Brain pericyte (primary cell): ENCODE measurements at regions not wholly inside any gene's neighbourhood (a gene's known extent, or its start where the extent isn't known, plus 50 kb on each side); places are given as distances from the start of the nearest gene placed in this dataset.

Experiments
- DNase-seq: peaks from one replicate; pipeline ENCODE4 v3.0.0-alpha.2; 2012; ENCODE audit warnings: low read depth, low spot score

DNA sequence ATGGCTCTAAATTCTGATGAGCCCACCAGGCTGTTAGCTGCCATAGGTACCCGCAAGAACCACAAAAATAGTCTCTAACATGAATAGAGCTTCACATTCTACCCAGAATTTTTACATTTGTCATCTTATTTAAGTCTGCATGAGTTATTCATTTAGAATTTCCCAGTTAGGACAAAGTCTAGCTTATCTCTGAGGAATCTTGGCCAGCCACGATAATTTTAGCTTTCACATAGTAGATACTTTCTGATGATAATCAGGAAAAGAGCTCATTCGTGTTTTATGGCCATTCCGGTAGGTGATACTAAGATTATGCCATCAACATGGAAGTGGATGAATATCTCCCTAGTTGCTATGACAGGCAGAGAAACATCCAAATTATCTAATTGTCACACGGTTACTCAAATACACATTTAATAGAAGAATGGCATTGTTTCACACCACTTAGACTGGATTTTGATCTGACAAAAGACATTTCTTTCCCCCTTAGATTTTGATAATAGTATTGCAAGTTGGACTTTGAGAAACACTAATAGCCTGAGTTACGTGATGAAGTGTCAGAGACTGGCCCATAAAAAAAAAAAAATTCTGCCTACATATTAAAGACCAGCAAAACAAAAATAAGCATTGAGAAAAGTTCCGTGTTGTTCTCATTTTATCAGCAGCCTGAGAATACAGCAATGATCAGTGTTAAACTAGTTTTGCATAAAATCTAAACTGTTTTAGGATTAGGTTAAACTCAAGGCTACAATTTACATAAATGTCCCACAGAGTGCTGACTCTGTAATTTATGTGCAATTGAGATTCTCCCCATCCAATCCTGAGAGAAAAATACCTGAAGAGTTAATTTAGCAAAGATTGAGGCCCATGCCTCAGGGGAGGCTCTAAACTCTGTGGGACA lies 397.5 kb upstream of the ARID1B start:
- DNase-seq = no peak

- DNase-seq = no peak
Measured at GRCh38 chr6:156378853-156379252, 398.3 kb upstream of the ARID1B start.

- DNase-seq = no peak
Measured at GRCh38 chr6:156376091-156376490, 401.1 kb upstream of the ARID1B start.

DNA sequence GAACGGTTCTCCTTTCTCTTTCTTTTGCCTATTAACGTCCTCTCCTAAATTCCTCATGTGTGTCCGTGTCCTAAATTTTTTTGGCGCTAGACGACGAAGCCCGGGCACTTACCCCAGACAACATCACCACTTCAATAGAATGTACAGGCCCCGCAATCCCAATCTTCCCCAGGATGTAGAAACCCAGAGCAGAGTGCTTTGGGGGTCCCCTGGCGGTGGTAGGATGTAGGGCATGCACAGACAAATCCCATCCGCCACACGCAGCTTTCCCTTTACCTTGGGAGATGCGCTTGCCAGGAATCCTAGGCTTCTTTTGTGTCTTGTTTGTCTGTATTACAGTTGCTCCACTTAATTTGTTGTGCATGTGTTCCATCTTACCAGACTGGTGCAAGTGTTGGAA lies 417.3 kb upstream of the ARID1B start:
- DNase-seq = no peak

DNA sequence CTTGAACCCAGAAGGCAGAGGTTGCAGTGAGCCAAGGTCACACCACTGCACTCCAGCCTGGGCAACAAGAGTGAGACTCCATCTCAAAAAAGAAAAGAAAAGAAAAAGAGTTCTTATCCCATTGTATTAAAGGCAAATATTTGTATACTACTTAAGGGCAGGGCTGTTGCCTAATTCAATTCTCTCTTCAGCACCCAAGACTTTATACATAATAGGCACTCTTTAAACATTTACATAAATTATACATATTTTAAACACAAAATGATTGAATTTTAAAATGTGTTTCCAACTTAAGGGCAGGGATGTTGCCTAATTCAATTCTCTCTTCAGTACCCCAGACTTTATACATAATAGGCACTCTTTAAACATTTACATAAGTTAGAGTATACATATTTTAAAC lies 424.3 kb upstream of the ARID1B start:
- DNase-seq = no peak

GRCh38 chr6:156351346-156351966 lies 425.7 kb upstream of the ARID1B start:
- no peak for DNase-seq

GRCh38 chr6:156350337-156350736 lies 426.8 kb upstream of the ARID1B start:
- no peak for DNase-seq

GRCh38 chr6:156348849-156349248 lies 428.3 kb upstream of the ARID1B start:
- DNase-seq = no peak

GRCh38 chr6:156348424-156348823 lies 428.8 kb upstream of the ARID1B start:
- DNase-seq = no peak

GRCh38 chr6:156347656-156348055 lies 429.5 kb upstream of the ARID1B start:
- no peak for DNase-seq

DNA sequence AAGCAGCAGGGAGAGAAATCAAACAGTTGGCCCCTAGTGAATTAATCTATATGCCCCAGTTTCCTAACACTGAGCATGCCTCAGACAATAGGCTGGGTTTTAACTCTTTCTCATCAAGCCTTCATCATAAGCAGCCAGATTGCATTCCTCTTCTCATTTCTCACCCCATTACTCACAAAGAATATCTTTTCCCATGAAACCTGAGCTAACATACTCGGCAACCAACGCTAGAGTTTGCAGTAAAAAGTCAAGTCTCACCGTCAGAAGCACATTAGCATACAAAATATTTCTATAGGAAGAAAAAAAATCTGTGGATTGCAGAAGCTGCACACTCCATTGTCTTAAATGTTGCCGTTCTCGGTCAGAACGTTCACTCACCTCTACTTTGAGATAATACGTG lies 429.9 kb upstream of the ARID1B start:
- no peak for DNase-seq

GRCh38 chr6:156345700-156346099 lies 431.5 kb upstream of the ARID1B start:
- DNase-seq = no peak

GRCh38 chr6:156344491-156344890 lies 432.7 kb upstream of the ARID1B start:
- no peak for DNase-seq

DNA sequence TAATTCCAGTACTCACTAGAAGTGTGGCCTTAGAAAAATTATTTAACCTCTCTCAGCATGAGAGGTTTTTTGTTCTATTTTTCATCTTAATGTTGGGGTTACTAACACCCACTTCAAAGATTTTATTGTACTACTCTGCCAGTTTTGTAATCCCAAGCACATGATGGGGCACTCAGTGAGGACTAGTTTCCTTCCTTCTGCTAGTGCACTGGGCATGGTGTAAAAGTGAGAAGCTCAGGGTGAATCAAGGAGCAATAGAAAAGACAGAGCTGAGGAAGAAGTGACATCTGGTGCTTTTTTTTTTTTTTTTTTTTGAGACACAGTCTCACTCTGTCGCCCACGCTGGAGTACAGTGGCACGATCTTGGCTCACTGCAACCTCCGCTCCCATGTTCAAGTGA lies 439.4 kb upstream of the ARID1B start:
- no peak for DNase-seq

GRCh38 chr6:156336733-156337132 lies 440.4 kb upstream of the ARID1B start:
- no peak for DNase-seq

DNA sequence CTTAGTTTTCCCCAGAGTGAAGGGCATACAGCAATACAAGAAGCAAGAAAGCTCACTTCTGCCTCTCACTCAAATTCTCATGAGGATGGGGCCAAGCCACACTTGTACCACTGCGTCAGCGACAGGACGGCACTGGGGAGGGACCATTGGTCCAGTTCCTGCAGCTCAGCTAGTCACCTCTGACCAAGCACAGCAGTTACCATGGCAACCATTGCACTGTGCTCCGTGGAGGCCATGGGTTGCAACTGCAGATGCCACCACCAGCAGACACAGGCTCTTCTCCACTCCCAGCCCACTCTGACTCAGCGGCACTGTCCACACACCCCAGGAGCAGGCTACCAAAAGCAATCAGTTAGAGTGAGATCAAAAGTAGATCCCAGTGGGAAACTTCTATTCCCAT lies 441.1 kb upstream of the ARID1B start:
- DNase-seq = no peak

- no peak for DNase-seq
Measured at GRCh38 chr6:156334966-156335365, 442.2 kb upstream of the ARID1B start.

- DNase-seq = no peak
Measured at GRCh38 chr6:156319707-156320106, 457.5 kb upstream of the ARID1B start.

GRCh38 chr6:156316583-156317125 lies 460.5 kb upstream of the ARID1B start:
- DNase-seq = no peak

- no peak for DNase-seq
Measured at GRCh38 chr6:156315146-156315545, 462.0 kb upstream of the ARID1B start.

GRCh38 chr6:156313037-156313436 lies 464.1 kb upstream of the ARID1B start:
- DNase-seq = no peak

- DNase-seq = no peak
Measured at GRCh38 chr6:156311291-156311690, 465.9 kb upstream of the ARID1B start.

DNA sequence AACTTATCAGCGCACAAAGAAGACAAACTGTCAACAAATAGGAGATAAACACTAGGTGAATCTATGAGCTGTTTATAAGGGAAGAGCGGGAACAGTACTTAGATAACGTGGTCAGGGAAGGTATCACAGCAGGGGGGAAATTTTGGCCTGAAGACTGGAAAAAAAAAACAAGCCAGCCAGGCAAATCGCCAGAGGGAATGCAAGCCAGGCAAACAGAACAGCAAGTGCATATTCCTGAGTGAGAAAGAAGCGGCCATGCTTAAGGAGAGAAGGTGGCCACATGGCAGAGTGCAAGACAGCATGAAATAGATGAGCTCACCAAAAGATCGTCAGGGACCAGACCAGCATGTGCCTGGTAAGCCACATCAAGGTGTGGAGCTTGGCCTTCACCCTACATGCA lies 466.5 kb upstream of the ARID1B start:
- DNase-seq = no peak
